ENCODE measurements at regions not wholly inside any gene's neighbourhood (a gene's known extent, or its start where the extent isn't known, plus 50 kb on each side); places are given as distances from the start of the nearest gene placed in this dataset.

GRCh38 chr10:69741252-69741651 lies 60.5 kb upstream of the COL13A1 start:
- Histone ChIP-seq H3K4me3 (ENCODE audit: low read depth, low read length) (no peak overlapping the region), H3K27ac (ENCODE audit: extremely low read depth, low read depth, low read length) (no peak overlapping the region), H3K36me3 (ENCODE audit: control insufficient read depth in 2 of 2, insufficient read depth in 1 of 2, low read length in 2 of 2) (no peaks in the 10 kb centered on the region), H3K4me1 (ENCODE audit: control insufficient read depth, insufficient read depth, low read length) (no peaks in the 10 kb centered on the region), H3K9me3 (ENCODE audit: control insufficient read depth, insufficient read depth, low read depth, low read length) (no peaks in the 10 kb centered on the region)
- POLR2A ChIA-PET: no interaction called here
- TF ChIP-seq ZNF391 (tag by site-specific recombination; IDR thresholded peaks at IDR 0.05; ENCODE audit: borderline replicate concordance, low read depth) (no peak), ZBTB17 (tag by site-specific recombination; IDR thresholded peaks at IDR 0.05) (peak; percentile 63), KLF10 (tag by site-specific recombination; IDR thresholded peaks at IDR 0.05) (no peak), EGR2 (tag by site-specific recombination; IDR thresholded peaks at IDR 0.05; ENCODE audit: low read depth) (no peak), ZNF23 (tag by site-specific recombination; IDR thresholded peaks at IDR 0.05; ENCODE audit: borderline replicate concordance) (peak; percentile 89; the same call in 1 of the 2 replicates)
- CTCF ChIA-PET: interaction anchor here (0.8 to 1.8 kb wide), 2 partner anchors 24 to 59 kb away, joined by 4 to 5 read pairs; no protein-coding TSS in a partner anchor

- Histone ChIP-seq H3K4me1 (ENCODE audit: control insufficient read depth, insufficient read depth, low read length) (no peaks in the 10 kb centered on the region), H3K36me3 (ENCODE audit: control insufficient read depth in 2 of 2, insufficient read depth in 1 of 2, low read length in 2 of 2) (no peaks in the 10 kb centered on the region), H3K27ac (ENCODE audit: extremely low read depth, low read depth, low read length) (no peak overlapping the region), H3K9me3 (ENCODE audit: control insufficient read depth, insufficient read depth, low read depth, low read length) (no peaks in the 10 kb centered on the region), H3K4me3 (ENCODE audit: low read depth, low read length) (no peak overlapping the region)
- POLR2A ChIA-PET: no interaction called here
- CTCF ChIA-PET: interaction anchor here (1.0 to 4.2 kb wide), 10 partner anchors 8 to 173 kb away, joined by 3 to 34 read pairs (median 10); partner anchors contain the start of gene COL13A1
- TF ChIP-seq ZNF133 (tag by site-specific recombination; IDR thresholded peaks at IDR 0.05) (no peak), KLF8 (tag by site-specific recombination; IDR thresholded peaks at IDR 0.05) (no peak), ZIC2 (tag by site-specific recombination; IDR thresholded peaks at IDR 0.05) (no peak), ZNF214 (tag by site-specific recombination; IDR thresholded peaks at IDR 0.05; ENCODE audit: borderline replicate concordance) (no peak), ZNF324 (tag by site-specific recombination; IDR thresholded peaks at IDR 0.05) (no peak), ZBTB21 (tag by site-specific recombination; IDR thresholded peaks at IDR 0.05) (no peak), PRDM6 (tag by site-specific recombination; IDR thresholded peaks at IDR 0.05) (no peak), ZEB2 (tag by site-specific recombination; IDR thresholded peaks at IDR 0.05) (no peak), ZNF76 (tag by site-specific recombination; IDR thresholded peaks at IDR 0.05; ENCODE audit: borderline replicate concordance, low read depth) (no peak), ZBTB10 (tag by site-specific recombination; IDR thresholded peaks at IDR 0.05) (no peak), ZNF548 (tag by site-specific recombination; IDR thresholded peaks at IDR 0.05) (no peak), ZNF707 (tag by site-specific recombination; IDR thresholded peaks at IDR 0.05) (no peak), ZNF248 (tag by site-specific recombination; IDR thresholded peaks at IDR 0.05) (no peak), ZNF146 (tag by site-specific recombination; IDR thresholded peaks at IDR 0.05) (no peak), ZNF792 (tag by site-specific recombination; IDR thresholded peaks at IDR 0.05) (no peak), ZNF645 (tag by site-specific recombination; IDR thresholded peaks at IDR 0.05) (no peak), ZNF18 (tag by site-specific recombination; IDR thresholded peaks at IDR 0.05) (no peak), ZNF202 (tag by site-specific recombination; IDR thresholded peaks at IDR 0.05; ENCODE audit: borderline replicate concordance) (no peak), ZBTB48 (tag by site-specific recombination; IDR thresholded peaks at IDR 0.05) (no peak), OSR2 (tag by site-specific recombination; IDR thresholded peaks at IDR 0.05) (no peak)
Measured at GRCh38 chr10:69741671-69742355, 59.9 kb upstream of the COL13A1 start.
